Gastrocnemius medialis (tissue), 4 donors: ENCODE measurements at regions not wholly inside any gene's neighbourhood (a gene's known extent, or its start where the extent isn't known, plus 50 kb on each side); places are given as distances from the start of the nearest gene placed in this dataset.

Experiments used
- POLR2A ChIP-seq, 2 donors: fragments of 450-650 bp; IDR thresholded peaks; one replicate each; pipeline ENCODE4 v1.6.1; 2017; ENCODE audit warnings: antibody characterized with exemption in 2 of 2, mild to moderate bottlenecking in 2 of 2, moderate library complexity in 2 of 2
- TF ChIP-seq, protein P1 (sequence below), 5 experiments: fragments of 450-650 bp in 3 of 5; fragments of 200-600 bp in 2 of 5; sonication (generic) in 2 of 5; IDR thresholded peaks in 4 of 5; conservative IDR thresholded peaks in 1 of 5; 1 replicate in 4 of 5; 2 replicates in 1 of 5; pipeline ENCODE4 v1.5.1; 2016 to 2019; ENCODE audit warnings: antibody characterized with exemption in 5 of 5, mild to moderate bottlenecking in 3 of 5, moderate library complexity in 3 of 5

DNA sequence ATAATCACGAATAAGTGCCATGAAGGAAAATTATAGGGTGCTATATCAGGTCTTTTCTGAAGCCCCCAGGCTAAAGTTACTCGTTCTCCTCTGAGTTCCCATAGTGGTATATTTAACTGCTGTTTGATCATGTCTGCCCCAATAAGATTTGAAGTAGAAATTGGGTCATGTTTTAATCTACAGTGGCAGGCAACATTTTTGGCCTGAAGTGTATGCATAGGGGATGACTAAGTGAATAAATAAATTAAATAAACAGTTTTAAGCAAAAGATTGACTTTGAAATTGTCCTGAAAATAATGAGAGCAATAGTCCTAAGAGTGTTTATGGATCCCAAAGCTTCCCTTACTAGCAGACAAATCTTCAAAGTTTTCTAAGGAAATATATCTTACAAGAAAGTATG lies 500.9 kb downstream of the TNS1 start:
- no peak for TF ChIP-seq POLR2A (IDR thresholded peaks at IDR 0.05)
- TF ChIP-seq, protein P1, sequence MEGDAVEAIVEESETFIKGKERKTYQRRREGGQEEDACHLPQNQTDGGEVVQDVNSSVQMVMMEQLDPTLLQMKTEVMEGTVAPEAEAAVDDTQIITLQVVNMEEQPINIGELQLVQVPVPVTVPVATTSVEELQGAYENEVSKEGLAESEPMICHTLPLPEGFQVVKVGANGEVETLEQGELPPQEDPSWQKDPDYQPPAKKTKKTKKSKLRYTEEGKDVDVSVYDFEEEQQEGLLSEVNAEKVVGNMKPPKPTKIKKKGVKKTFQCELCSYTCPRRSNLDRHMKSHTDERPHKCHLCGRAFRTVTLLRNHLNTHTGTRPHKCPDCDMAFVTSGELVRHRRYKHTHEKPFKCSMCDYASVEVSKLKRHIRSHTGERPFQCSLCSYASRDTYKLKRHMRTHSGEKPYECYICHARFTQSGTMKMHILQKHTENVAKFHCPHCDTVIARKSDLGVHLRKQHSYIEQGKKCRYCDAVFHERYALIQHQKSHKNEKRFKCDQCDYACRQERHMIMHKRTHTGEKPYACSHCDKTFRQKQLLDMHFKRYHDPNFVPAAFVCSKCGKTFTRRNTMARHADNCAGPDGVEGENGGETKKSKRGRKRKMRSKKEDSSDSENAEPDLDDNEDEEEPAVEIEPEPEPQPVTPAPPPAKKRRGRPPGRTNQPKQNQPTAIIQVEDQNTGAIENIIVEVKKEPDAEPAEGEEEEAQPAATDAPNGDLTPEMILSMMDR (IDR thresholded peaks at IDR 0.05 in 4 of 5, conservative IDR thresholded peaks at IDR 0.05 in 1 of 5) = no peak
